ENCODE measurements at regions not wholly inside any gene's neighbourhood (a gene's known extent, or its start where the extent isn't known, plus 50 kb on each side); places are given as distances from the start of the nearest gene placed in this dataset.

- TF ChIP-seq CTCF (IDR thresholded peaks at IDR 0.05; ENCODE audit: low read depth, low read length): no peak
- DNase-seq (ENCODE audit: extremely low read depth, low read depth): no peak
Measured at GRCh38 chr11:98566978-98567377, 453.8 kb upstream of the CNTN5 start.

DNA sequence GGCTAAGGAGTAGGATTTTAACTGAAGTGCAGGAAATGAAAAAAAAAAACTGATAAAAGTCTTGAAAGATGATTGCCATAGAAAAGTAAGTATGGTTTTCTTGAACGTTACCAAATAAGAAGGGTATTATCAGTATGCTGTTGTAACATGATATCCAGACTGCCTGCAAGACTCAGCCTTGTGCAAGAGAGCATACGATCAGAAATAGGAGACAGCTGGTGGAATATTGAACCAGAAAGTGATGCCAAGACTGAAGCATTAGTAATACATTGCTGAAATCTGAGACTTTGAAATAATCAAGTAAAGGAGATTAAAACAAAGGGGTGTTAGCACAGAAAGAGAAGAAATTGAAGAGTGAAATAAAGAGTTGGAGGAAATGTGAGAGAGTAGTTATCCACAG is 452.7 kb upstream of the CNTN5 start:
- no peak for DNase-seq (ENCODE audit: extremely low read depth, low read depth)

GRCh38 chr11:98572941-98573340 is 447.8 kb upstream of the CNTN5 start:
- no peak for TF ChIP-seq CTCF (IDR thresholded peaks at IDR 0.05; ENCODE audit: low read depth, low read length)
- no peak for DNase-seq (ENCODE audit: extremely low read depth, low read depth)

More for the DNA sequence above, 452.7 kb upstream of the CNTN5 start:
- no peak for TF ChIP-seq CTCF (IDR thresholded peaks at IDR 0.05; ENCODE audit: low read depth, low read length)

- TF ChIP-seq CTCF (IDR thresholded peaks at IDR 0.05; ENCODE audit: low read depth, low read length): no peak
- no peak for DNase-seq (ENCODE audit: extremely low read depth, low read depth)
Measured at GRCh38 chr11:98587884-98588283, 432.9 kb upstream of the CNTN5 start.

GRCh38 chr11:98589967-98590366 is 430.8 kb upstream of the CNTN5 start:
- no peak for DNase-seq (ENCODE audit: extremely low read depth, low read depth)
- no peak for TF ChIP-seq CTCF (IDR thresholded peaks at IDR 0.05; ENCODE audit: low read depth, low read length)

- no peak for TF ChIP-seq CTCF (IDR thresholded peaks at IDR 0.05; ENCODE audit: low read depth, low read length)
- no peak for DNase-seq (ENCODE audit: extremely low read depth, low read depth)
Measured at GRCh38 chr11:98600103-98600502, 420.6 kb upstream of the CNTN5 start.

- no peak for DNase-seq (ENCODE audit: extremely low read depth, low read depth)
- no peak for TF ChIP-seq CTCF (IDR thresholded peaks at IDR 0.05; ENCODE audit: low read depth, low read length)
Measured at GRCh38 chr11:98600786-98601773, 419.7 kb upstream of the CNTN5 start.

All from AG09319 (cell line).